ENCODE measurements at regions not wholly inside any gene's neighbourhood (a gene's known extent, or its start where the extent isn't known, plus 50 kb on each side); places are given as distances from the start of the nearest gene placed in this dataset.

DNA sequence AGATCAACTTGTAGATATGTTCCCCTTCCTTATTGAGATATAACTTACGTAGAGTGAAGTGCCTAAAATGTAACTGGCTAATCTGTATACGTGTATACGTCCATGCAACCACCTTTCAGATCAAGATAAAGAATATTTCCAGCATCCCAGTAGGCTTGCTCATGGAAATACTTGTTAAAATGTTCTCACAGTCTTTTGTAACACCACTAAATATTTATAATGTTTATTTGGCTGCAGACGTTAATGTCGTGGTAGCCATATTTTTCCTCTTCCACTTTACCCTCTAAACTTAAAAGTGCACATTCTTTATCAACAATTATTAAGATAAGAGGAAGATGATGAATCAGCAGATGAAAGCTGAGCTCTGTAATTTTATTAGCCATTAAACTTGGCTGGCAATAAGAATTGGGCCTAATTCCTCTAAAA is 447.4 kb downstream of the AEBP2 start:
- Histone ChIP-seq H3K27ac (ENCODE audit: low read depth in 1 of 2, low read length in 2 of 2) (no peak overlapping the region), H3K4me1 (ENCODE audit: control insufficient read depth in 1 of 2, insufficient read depth in 2 of 2, low read length in 2 of 2) (peaks cover 0 to 7% of the 10 kb centered on the region in 2 donors), H3K9ac (ENCODE audit: insufficient read depth, low read length, poor library complexity, severe bottlenecking) (no peak overlapping the region), H3K4me2 (replicated peaks; ENCODE audit: extremely low read depth, low read length, poor library complexity, severe bottlenecking) (no peak overlapping the region), H4K20me1 (ENCODE audit: insufficient read depth, low read length) (no peaks in the 10 kb centered on the region), H3K27me3 (ENCODE audit: control insufficient read depth in 2 of 2, insufficient read depth in 2 of 2, low read length in 2 of 2) (no peaks in the 10 kb centered on the region), H3K9me3 (replicated peaks in 1 of 2; ENCODE audit: control insufficient read depth in 1 of 2, insufficient read depth in 1 of 2, low read length in 2 of 2) (no peaks in the 10 kb centered on the region), H2AFZ (ENCODE audit: insufficient read depth, low read depth, low read length, poor library complexity, severe bottlenecking) (no peak overlapping the region), H3K4me3 (replicated peaks in 1 of 3; ENCODE audit: low read depth in 2 of 3, low read length in 3 of 3) (no peak overlapping the region), H3K36me3 (replicated peaks in 1 of 2; ENCODE audit: control insufficient read depth in 1 of 2, insufficient read depth in 2 of 2, low read length in 2 of 2) (no peaks in the 10 kb centered on the region), H3K79me2 (ENCODE audit: insufficient read depth, low read length) (no peaks in the 10 kb centered on the region)
- no CpG with 5 or more reads among the region's 5 CpGs for WGBS (ENCODE audit: insufficient coverage)
- no peak overlapping the region for H3K27ac Mint-ChIP-seq
- no peaks in the 10 kb centered on the region for H3K36me3 Mint-ChIP-seq
- peaks cover 26% of the 10 kb centered on the region for H3K4me1 Mint-ChIP-seq
- DNase-seq = no peak
- H3K27me3 Mint-ChIP-seq (ENCODE audit: low read depth in 3 of 3) = no peaks in the 10 kb centered on the region
- no peak for TF ChIP-seq CTCF (IDR thresholded peaks at IDR 0.05)
- intact Hi-C loops (cut with micrococcal nuclease) = no loop called here
- H3K9me3 Mint-ChIP-seq = peaks cover 0 to 4% (median 1%) of the 10 kb centered on the region in 7 donors
- no peak overlapping the region for H3K4me3 Mint-ChIP-seq

DNA sequence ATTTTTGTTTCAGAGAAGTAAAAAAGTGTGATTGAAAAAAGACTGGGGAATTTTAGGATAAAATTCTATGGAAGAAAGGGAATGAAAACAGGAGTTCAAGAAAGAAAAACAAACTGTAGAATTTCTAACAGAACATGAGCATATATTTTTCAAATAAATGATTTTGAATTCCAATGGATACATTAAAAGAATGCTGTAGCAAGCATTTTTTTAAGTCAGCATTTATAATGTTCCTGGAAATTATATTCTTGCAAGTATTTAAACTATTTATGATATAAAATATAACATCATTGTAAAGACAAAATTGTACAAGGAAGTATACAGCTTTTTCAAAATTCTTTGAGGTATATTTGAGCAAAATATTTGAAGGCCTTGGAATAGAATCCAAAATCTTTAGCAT is 450.7 kb downstream of the AEBP2 start:
- Histone ChIP-seq H2AFZ (ENCODE audit: insufficient read depth, low read depth, low read length, poor library complexity, severe bottlenecking) (no peak overlapping the region), H4K20me1 (ENCODE audit: insufficient read depth, low read length) (no peaks in the 10 kb centered on the region), H3K4me1 (ENCODE audit: control insufficient read depth in 1 of 2, insufficient read depth in 2 of 2, low read length in 2 of 2) (peaks cover 5 to 8% of the 10 kb centered on the region in 2 donors), H3K79me2 (ENCODE audit: insufficient read depth, low read length) (no peaks in the 10 kb centered on the region), H3K4me3 (replicated peaks in 1 of 3; ENCODE audit: low read depth in 2 of 3, low read length in 3 of 3) (no peak overlapping the region), H3K9ac (ENCODE audit: insufficient read depth, low read length, poor library complexity, severe bottlenecking) (no peak overlapping the region), H3K4me2 (replicated peaks; ENCODE audit: extremely low read depth, low read length, poor library complexity, severe bottlenecking) (no peak overlapping the region), H3K36me3 (replicated peaks in 1 of 2; ENCODE audit: control insufficient read depth in 1 of 2, insufficient read depth in 2 of 2, low read length in 2 of 2) (no peaks in the 10 kb centered on the region), H3K9me3 (replicated peaks in 1 of 2; ENCODE audit: control insufficient read depth in 1 of 2, insufficient read depth in 1 of 2, low read length in 2 of 2) (no peaks in the 10 kb centered on the region), H3K27me3 (ENCODE audit: control insufficient read depth in 2 of 2, insufficient read depth in 2 of 2, low read length in 2 of 2) (no peaks in the 10 kb centered on the region), H3K27ac (ENCODE audit: low read depth in 1 of 2, low read length in 2 of 2) (no peak overlapping the region)
- no peak for TF ChIP-seq CTCF (IDR thresholded peaks at IDR 0.05)
- Mint-ChIP-seq H3K4me3 (no peak overlapping the region), H3K9me3 (peaks cover 0 to 1% (median 0%) of the 10 kb centered on the region in 7 donors), H3K4me1 (peaks cover 20% of the 10 kb centered on the region), H3K36me3 (no peaks in the 10 kb centered on the region), H3K27ac (no peak overlapping the region), H3K27me3 (ENCODE audit: low read depth in 3 of 3) (peaks cover 0 to 2% (median 0%) of the 10 kb centered on the region in 3 donors)
- DNase-seq = no peak
- intact Hi-C loops (cut with micrococcal nuclease) = no loop called here
